ENCODE measurements at regions not wholly inside any gene's neighbourhood (a gene's known extent, or its start where the extent isn't known, plus 50 kb on each side); places are given as distances from the start of the nearest gene placed in this dataset.

GRCh38 chr1:87398641-87399040 lies 70.0 kb downstream of the LMO4 start:
- no peak for TF ChIP-seq CTCF (IDR thresholded peaks at IDR 0.05)
- intact Hi-C loops (cut with micrococcal nuclease) = no loop called here
- DNase-seq = no peak
- ChIA-PET POLR2A (no interaction called here), CTCF (no interaction called here)
- ATAC-seq = no peak
- H3K27ac Mint-ChIP-seq = no peak overlapping the region
- H3K4me1 Mint-ChIP-seq (ENCODE audit: low read depth) = peaks cover under 1% of the 10 kb centered on the region
- H3K9me3 Mint-ChIP-seq = no peaks in the 10 kb centered on the region
- peaks cover 5% of the 10 kb centered on the region for H3K27me3 Mint-ChIP-seq
- H3K36me3 Mint-ChIP-seq (ENCODE audit: low read depth) = no peaks in the 10 kb centered on the region
- no peak overlapping the region for H3K4me3 Mint-ChIP-seq

- CTCF ChIA-PET = no interaction called here
- Mint-ChIP-seq H3K9me3 (no peaks in the 10 kb centered on the region), H3K36me3 (ENCODE audit: low read depth) (no peaks in the 10 kb centered on the region), H3K4me3 (no peak overlapping the region), H3K27me3 (peaks cover 5% of the 10 kb centered on the region), H3K27ac (no peak overlapping the region), H3K4me1 (ENCODE audit: low read depth) (peaks cover 6% of the 10 kb centered on the region)
- POLR2A ChIA-PET = no interaction called here
- ATAC-seq = no peak
- intact Hi-C loops (cut with micrococcal nuclease) = no loop called here
- no peak for TF ChIP-seq CTCF (IDR thresholded peaks at IDR 0.05)
- no peak for DNase-seq
Observed at GRCh38 chr1:87399264-87399663, 70.6 kb downstream of the LMO4 start.

GRCh38 chr1:87399701-87400100 lies 71.0 kb downstream of the LMO4 start:
- H3K36me3 Mint-ChIP-seq (ENCODE audit: low read depth) = no peaks in the 10 kb centered on the region
- intact Hi-C loops (cut with micrococcal nuclease) = no loop called here
- no peak for TF ChIP-seq CTCF (IDR thresholded peaks at IDR 0.05)
- no peak for ATAC-seq
- peaks cover 11% of the 10 kb centered on the region for H3K4me1 Mint-ChIP-seq (ENCODE audit: low read depth)
- H3K9me3 Mint-ChIP-seq = no peaks in the 10 kb centered on the region
- H3K4me3 Mint-ChIP-seq = no peak overlapping the region
- H3K27ac Mint-ChIP-seq = no peak overlapping the region
- H3K27me3 Mint-ChIP-seq = peaks cover 5% of the 10 kb centered on the region
- POLR2A ChIA-PET = no interaction called here
- no peak for DNase-seq
- CTCF ChIA-PET = no interaction called here

- H3K4me3 Mint-ChIP-seq = no peak overlapping the region
- ATAC-seq (no peak), DNase-seq (no peak)
- CTCF ChIA-PET = interaction anchor here (4.2 kb wide), 1 partner anchor 75 kb away, joined by 18 read pairs; no protein-coding TSS in a partner anchor
- TF ChIP-seq CTCF (IDR thresholded peaks at IDR 0.05) = no peak
- peaks cover 17% of the 10 kb centered on the region for H3K4me1 Mint-ChIP-seq (ENCODE audit: low read depth)
- H3K9me3 Mint-ChIP-seq = peaks cover 2% of the 10 kb centered on the region
- H3K36me3 Mint-ChIP-seq (ENCODE audit: low read depth) = peaks cover 2% of the 10 kb centered on the region
- H3K27ac Mint-ChIP-seq = no peak overlapping the region
- H3K27me3 Mint-ChIP-seq = peaks cover 10% of the 10 kb centered on the region
- POLR2A ChIA-PET = no interaction called here
- intact Hi-C loops (cut with micrococcal nuclease) = no loop called here
Observed at GRCh38 chr1:87400813-87401212, 72.1 kb downstream of the LMO4 start.

- no peak for TF ChIP-seq CTCF (IDR thresholded peaks at IDR 0.05)
- ChIA-PET CTCF (interaction anchor here (1.1 to 4.2 kb wide), 4 partner anchors 10 to 77 kb away, joined by 3 to 18 read pairs (median 4); no protein-coding TSS in a partner anchor), POLR2A (interaction anchor here (1.8 kb wide), 1 partner anchor 74 kb away, joined by 7 read pairs; the partner anchor contains the start of gene LMO4)
- peaks cover 2% of the 10 kb centered on the region for H3K9me3 Mint-ChIP-seq
- no peak overlapping the region for H3K27ac Mint-ChIP-seq
- H3K4me3 Mint-ChIP-seq = no peak overlapping the region
- intact Hi-C loops (cut with micrococcal nuclease) = no loop called here
- H3K27me3 Mint-ChIP-seq = peaks cover 10% of the 10 kb centered on the region
- DNase-seq = no peak
- no peak for ATAC-seq
- peaks cover 2% of the 10 kb centered on the region for H3K36me3 Mint-ChIP-seq (ENCODE audit: low read depth)
- peaks cover 17% of the 10 kb centered on the region for H3K4me1 Mint-ChIP-seq (ENCODE audit: low read depth)
Observed at GRCh38 chr1:87402241-87403002, 73.7 kb downstream of the LMO4 start.

Data from activated CD8-positive, alpha-beta T cell treated with anti-CD3 and anti-CD28 coated beads for 36 hours (primary cell).